ENCODE measurements at regions not wholly inside any gene's neighbourhood (a gene's known extent, or its start where the extent isn't known, plus 50 kb on each side); places are given as distances from the start of the nearest gene placed in this dataset.

DNA sequence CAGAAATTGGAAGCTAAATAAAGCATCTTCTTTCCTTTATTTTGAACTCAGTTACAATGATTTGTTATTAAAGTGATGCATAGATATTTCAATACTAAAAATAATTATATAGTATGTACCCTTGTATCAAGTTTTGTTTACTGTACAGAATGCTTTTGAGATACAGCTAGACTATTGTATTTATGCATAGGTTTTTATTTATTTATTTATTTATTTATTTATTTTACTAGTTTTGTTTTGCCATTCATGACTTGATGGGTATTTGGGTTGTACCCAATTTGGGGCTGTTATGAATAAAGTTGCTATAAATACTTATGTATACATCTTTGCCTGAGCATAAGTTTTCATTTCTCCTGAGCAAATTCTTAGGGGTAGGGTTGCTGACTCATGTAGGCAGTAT, 118.7 kb upstream of the NXPH2 start:
- H3K9ac ChIP-seq (ENCODE audit: extremely low read depth, insufficient read length, low read length), result no peak overlapping the region
- Mint-ChIP-seq H3K4me1 (no peaks in the 10 kb centered on the region), H3K36me3 (ENCODE audit: insufficient read depth in 1 of 3, low read depth in 3 of 3) (no peaks in the 10 kb centered on the region), H3K27ac (no peak overlapping the region), H3K27me3 (ENCODE audit: low read depth) (no peaks in the 10 kb centered on the region), H3K4me3 (no peak overlapping the region), H3K9me3 (no peaks in the 10 kb centered on the region; a peak in 2 of 5 replicates)
- H2BK15ac ChIP-seq (ENCODE audit: low read depth, low read length), result no peak overlapping the region
- no peak overlapping the region for H3K4me2 ChIP-seq (ENCODE audit: insufficient read depth, insufficient read length, low read length)
- H3K9me3 ChIP-seq (ENCODE audit: control insufficient read depth, low read depth, low read length), result no peaks in the 10 kb centered on the region
- no peaks in the 10 kb centered on the region for H3K79me2 ChIP-seq (ENCODE audit: insufficient read depth, low read length)
- H3K14ac ChIP-seq (ENCODE audit: insufficient read depth, low read length), result no peak overlapping the region
- no peak overlapping the region for H3K23ac ChIP-seq (ENCODE audit: insufficient read length, low read depth, low read length)
- no peak overlapping the region for H2BK120ac ChIP-seq (ENCODE audit: low read depth, low read length, poor library complexity, severe bottlenecking)
- H4K91ac ChIP-seq (ENCODE audit: insufficient read length, low read depth, low read length), result no peak overlapping the region
- H4K8ac ChIP-seq (replicated peaks; ENCODE audit: insufficient read length, low read depth, low read length), result no peak overlapping the region
- H3K27ac ChIP-seq (ENCODE audit: insufficient read length, low read depth, low read length), result no peak overlapping the region
- no peak overlapping the region for H3K18ac ChIP-seq (ENCODE audit: insufficient read length, low read depth, low read length)
- no peaks in the 10 kb centered on the region for H3K23me2 ChIP-seq (ENCODE audit: insufficient read length, low read depth, low read length, poor library complexity, severe bottlenecking)
- H3T11ph ChIP-seq (ENCODE audit: low read length), result no peak overlapping the region
- DNase-seq, result no peak
- no peak overlapping the region for H4K5ac ChIP-seq (ENCODE audit: insufficient read length, low read depth, low read length)
- no peak overlapping the region for H3K4ac ChIP-seq (ENCODE audit: low read depth, low read length)
- H2AFZ ChIP-seq (ENCODE audit: low read length), result no peak overlapping the region
- H4K20me1 ChIP-seq (ENCODE audit: control insufficient read depth, insufficient read depth, insufficient read length), result no peaks in the 10 kb centered on the region
- H2AK5ac ChIP-seq (ENCODE audit: insufficient read length, low read length), result no peak overlapping the region
- no peak overlapping the region for H2BK20ac ChIP-seq (ENCODE audit: low read depth, low read length, poor library complexity, severe bottlenecking)
- H3K56ac ChIP-seq (ENCODE audit: insufficient read length, low read depth, low read length), result no peak overlapping the region
- H3K79me1 ChIP-seq (ENCODE audit: insufficient read depth, low read depth, low read length, poor library complexity, severe bottlenecking), result no peaks in the 10 kb centered on the region
- no peak overlapping the region for H2BK5ac ChIP-seq (ENCODE audit: insufficient read length, low read length)
- TF ChIP-seq, protein P1, sequence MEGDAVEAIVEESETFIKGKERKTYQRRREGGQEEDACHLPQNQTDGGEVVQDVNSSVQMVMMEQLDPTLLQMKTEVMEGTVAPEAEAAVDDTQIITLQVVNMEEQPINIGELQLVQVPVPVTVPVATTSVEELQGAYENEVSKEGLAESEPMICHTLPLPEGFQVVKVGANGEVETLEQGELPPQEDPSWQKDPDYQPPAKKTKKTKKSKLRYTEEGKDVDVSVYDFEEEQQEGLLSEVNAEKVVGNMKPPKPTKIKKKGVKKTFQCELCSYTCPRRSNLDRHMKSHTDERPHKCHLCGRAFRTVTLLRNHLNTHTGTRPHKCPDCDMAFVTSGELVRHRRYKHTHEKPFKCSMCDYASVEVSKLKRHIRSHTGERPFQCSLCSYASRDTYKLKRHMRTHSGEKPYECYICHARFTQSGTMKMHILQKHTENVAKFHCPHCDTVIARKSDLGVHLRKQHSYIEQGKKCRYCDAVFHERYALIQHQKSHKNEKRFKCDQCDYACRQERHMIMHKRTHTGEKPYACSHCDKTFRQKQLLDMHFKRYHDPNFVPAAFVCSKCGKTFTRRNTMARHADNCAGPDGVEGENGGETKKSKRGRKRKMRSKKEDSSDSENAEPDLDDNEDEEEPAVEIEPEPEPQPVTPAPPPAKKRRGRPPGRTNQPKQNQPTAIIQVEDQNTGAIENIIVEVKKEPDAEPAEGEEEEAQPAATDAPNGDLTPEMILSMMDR (conservative IDR thresholded peaks at IDR 0.05), result no peak
- no peaks in the 10 kb centered on the region for H3K4me1 ChIP-seq (ENCODE audit: insufficient read depth, low read length)
- H3K27me3 ChIP-seq (ENCODE audit: insufficient read depth, low read length), result no peaks in the 10 kb centered on the region
- H2BK12ac ChIP-seq (ENCODE audit: insufficient read length, low read depth, low read length), result no peak overlapping the region
